HG02884 (cell line): ENCODE measurements at regions not wholly inside any gene's neighbourhood (a gene's known extent, or its start where the extent isn't known, plus 50 kb on each side); places are given as distances from the start of the nearest gene placed in this dataset.

Experiments used
- ATAC-seq: cut with Tn5 transposase; IDR thresholded peaks from one replicate; pipeline ENCODE4 v1.9.1; 2021; ENCODE audit warnings: mild to moderate bottlenecking, moderate library complexity; ENCODE audit not compliant: unreplicated experiment

- no peak for ATAC-seq
Observed at GRCh38 chr13:26967119-26968038, 204.2 kb downstream of the USP12 start.

GRCh38 chr13:26966701-26967080, 204.9 kb downstream of the USP12 start:
- no peak for ATAC-seq

- ATAC-seq: no peak
Observed at GRCh38 chr13:26965952-26966700, 205.5 kb downstream of the USP12 start.

- no peak for ATAC-seq
Observed at GRCh38 chr13:26964278-26965250, 204.0 kb upstream of the GPR12 start.

- ATAC-seq: no peak
Observed at GRCh38 chr13:26962671-26963070, 202.1 kb upstream of the GPR12 start.

DNA sequence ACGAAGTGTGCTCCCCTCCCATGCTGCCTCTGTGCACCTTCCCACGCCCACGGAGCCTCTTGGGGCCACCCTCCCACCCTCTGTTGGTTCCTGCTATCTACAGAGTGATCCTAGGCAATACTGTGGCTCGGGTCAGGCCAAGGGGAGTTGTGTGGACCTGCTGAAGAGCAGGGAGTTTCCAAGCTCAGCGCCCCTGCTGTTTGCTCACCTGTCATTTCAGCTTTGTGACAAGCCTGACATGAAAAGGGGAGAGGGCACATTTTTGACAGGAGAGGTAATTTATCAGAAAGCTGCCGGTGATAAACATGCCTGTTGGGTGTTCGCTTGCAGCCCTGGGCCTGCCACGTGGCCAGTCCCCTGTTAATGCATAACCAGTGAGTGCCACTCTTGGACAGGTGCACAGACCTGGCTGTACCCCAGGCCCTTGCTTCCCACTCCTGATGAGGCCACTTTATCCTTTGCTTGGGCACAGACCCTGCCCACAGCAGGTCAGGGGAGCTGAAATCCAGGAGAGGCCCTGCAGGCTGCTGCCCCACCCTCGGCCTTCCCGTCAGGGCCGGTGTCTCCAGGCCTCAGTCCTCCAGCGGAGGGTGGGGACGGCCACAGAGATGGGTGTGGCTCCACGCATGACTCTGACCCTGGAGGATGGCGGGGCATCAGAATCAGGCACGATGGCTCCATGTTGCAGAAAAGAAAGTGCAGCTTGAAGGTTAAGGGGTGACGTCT, 201.5 kb upstream of the GPR12 start:
- ATAC-seq: no peak

DNA sequence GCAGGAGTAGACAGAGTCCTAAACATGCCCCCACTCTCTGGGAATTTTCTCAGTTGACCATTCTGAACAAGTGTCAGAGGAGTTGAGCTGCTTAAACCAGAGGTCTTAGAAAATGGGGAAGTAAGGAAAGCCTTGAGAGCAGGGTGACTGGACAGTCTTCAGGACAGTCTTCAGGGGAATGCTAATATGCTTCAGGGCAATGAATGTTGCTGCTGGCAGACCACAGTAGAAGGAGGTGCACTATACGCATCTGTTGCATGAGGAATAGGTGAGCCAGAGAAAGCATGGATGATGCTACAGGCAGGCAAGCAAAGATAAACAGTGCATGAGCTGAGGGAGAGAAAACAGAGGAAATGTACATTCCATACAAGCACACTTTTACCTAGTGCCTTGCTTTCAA, 196.6 kb upstream of the GPR12 start:
- no peak for ATAC-seq

DNA sequence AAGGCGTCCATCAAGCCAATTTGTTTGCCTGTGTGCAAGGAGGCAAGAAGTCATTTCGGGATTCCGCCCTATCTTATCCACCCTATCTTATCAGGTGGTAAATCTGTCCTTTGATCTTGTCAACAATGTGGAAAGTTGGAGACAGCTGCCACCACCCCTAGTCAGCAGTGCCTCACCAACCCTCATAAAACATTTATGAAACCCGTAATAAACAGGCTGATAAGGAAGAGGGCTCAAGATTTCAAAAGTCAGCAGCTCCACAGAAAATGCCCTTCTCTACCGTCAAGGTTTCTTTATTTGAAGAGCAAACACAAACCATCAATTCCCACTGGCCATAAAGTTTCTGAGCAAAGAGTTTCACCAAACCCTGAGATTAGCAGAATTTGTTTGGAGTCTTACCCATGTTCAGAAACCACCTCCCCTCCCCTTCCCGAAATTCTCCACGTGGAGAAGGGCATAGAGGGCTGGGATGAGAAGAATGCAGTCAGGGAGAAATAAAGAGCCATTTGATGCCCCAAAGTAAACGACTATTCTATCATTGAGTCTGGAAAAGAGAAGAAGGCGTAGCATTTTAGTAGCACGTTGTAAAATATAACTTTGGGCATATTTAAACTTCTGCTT, 196.0 kb upstream of the GPR12 start:
- no peak for ATAC-seq

GRCh38 chr13:26954976-26955375, 194.4 kb upstream of the GPR12 start:
- no peak for ATAC-seq

DNA sequence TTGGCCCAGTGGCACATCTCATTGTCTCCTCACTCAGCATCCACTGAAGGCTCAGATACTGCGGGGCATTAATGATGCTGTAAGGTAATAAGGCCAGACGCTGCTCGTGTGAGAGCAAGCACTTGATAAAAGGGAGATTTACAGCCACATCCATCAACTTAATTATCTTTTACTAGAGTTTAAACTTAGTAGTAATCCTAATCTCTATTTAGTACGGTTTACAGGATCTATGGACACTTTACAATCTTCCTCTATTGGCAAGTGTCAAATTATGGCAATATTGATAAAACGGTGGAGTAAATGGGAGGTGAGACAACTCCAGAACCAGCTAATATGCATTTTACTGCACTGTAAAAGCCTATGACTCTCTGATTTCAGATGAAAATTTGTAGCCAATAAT, 192.7 kb upstream of the GPR12 start:
- ATAC-seq: no peak

GRCh38 chr13:26952551-26953143, 192.1 kb upstream of the GPR12 start:
- no peak for ATAC-seq

DNA sequence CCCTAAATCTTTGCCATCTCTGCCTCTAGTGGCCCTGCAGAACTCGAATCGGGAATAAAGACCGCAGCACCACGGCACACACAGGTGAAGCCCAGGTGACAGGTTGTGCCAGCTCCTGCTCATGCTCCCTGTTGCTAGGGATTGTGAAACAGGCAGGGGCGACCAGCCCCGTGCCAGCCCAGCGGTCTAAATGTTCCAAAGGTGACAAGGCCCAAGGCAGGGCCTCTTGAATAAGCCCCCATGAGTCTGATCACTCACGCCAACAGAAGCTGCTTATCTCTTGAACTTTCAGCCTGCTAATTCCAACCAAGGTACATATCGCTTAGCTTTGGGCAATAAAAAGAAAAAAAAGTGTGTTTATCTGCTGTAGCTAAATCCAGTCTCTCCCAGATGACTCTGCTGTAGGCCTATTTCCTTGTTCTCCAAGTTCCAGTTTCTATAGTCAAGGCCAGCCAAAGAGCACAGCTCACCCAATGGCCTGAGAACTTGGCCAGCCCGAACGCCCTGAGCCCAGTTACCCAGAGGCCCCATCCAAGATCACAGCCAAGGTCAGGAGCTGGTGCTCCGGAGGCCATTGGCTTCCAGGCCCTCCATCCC, 191.1 kb upstream of the GPR12 start:
- ATAC-seq: no peak

DNA sequence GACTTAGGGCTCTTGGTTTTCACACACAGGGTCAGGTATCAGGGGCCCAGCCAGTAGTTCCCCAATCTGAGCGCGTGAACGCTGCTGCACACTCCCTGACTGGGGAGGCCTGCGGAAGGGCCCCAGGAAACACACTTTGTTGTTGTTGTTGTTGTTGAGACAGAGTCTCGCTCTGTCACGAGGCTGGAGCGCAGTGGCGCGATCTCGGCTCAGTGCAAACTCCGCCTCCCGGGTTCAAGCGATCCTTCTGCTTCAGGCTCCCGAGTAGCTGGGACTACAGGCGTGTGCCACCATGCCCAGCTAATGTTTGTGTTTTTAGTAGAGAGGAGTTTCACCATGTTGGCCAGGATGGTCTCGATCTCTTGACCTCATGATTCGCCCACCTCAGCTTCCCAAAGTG, 190.4 kb upstream of the GPR12 start:
- ATAC-seq: no peak

- no peak for ATAC-seq
Observed at GRCh38 chr13:26950546-26950945, 190.0 kb upstream of the GPR12 start.

GRCh38 chr13:26949701-26950502, 189.3 kb upstream of the GPR12 start:
- no peak for ATAC-seq

GRCh38 chr13:26948353-26948752, 187.8 kb upstream of the GPR12 start:
- ATAC-seq: no peak

- no peak for ATAC-seq
Observed at GRCh38 chr13:26946684-26947343, 186.2 kb upstream of the GPR12 start.

DNA sequence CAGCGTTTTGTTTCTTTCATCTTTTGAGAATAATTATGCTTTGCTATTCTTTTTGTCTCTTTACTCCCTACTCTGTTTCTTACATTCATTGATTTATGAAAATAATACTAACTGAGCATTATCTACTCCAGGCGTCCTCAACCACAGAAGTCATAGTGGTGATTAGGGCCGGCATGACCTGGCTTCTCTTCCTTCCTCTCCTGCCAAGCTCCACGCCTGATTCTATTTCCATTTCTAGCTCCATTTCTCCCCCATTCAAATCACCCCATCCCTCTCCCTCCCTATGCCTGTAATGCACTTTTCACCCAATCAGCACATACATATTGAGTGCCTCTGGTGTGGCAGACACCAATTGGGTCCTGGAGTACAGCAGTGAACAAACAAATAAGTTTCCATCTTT, 183.2 kb upstream of the GPR12 start:
- ATAC-seq: no peak
